ENCODE measurements at regions not wholly inside any gene's neighbourhood (a gene's known extent, or its start where the extent isn't known, plus 50 kb on each side); places are given as distances from the start of the nearest gene placed in this dataset.

- Histone ChIP-seq H3K9me3 (ENCODE audit: control insufficient read depth in 2 of 2, insufficient read depth in 1 of 2, low read depth in 1 of 2, low read length in 1 of 2) (no peaks in the 10 kb centered on the region), H3K4me3 (ENCODE audit: low read depth in 1 of 3, low read length in 3 of 3) (no peak overlapping the region), H3K27me3 (ENCODE audit: control insufficient read depth in 3 of 3, insufficient read depth in 3 of 3, low read length in 3 of 3) (no peaks in the 10 kb centered on the region), H3K27ac (ENCODE audit: low read depth in 1 of 3, low read length in 2 of 3) (no peak overlapping the region), H3K36me3 (ENCODE audit: control insufficient read depth in 3 of 3, insufficient read depth in 2 of 3, low read depth in 1 of 3, low read length in 3 of 3) (no peaks in the 10 kb centered on the region), H3K4me1 (ENCODE audit: control insufficient read depth in 3 of 3, insufficient read depth in 2 of 3, low read depth in 1 of 3, low read length in 2 of 3) (no peaks in the 10 kb centered on the region)
- 84 to 94% (median 85%) methylated on average over 1 of the region's 1 CpG for WGBS, 3 donors
- FAIRE-seq (no peak), DNase-seq (no peak)
These were observed 301.6 kb upstream of the PDE4D start for GRCh38 chr5:60195083-60195482.

DNA sequence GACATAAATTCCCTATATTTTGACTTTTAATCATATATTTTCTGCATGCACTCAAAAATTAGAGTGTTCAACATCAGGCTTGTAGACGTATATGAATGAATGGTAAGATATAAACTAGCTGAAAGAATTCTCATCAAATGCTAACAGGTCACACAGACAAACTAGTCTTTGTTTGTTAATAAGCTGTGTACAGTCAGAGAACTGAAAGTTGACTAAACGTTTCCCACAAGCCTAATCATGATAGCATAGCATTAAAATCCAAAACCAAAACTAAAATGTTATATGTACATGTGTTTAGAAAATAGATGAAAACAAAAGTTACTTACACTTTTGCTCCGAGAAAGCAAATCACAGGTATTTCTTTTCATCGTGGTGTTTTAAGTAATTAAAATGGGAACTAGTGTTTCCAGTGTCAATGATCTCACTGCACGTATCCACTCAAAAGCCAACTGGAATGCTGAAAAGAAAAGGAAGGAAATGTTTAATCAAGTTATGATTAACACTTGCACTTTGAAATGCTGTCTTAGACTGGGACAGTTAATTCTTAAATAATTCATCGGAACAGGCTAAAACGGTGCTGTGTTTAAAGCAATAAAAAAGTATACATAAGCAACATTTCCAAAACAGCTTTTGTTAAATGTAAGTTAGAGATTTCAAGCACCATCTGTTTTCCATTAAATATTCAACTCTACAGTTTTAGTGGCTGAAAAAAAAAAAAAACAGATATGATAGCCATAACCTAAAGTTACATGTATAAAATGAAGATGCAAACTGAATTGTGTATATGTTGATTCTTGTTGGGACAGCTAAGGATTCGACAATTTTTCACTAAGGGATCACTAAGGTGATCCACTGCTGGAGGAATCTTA lies 291.9 kb upstream of the PDE4D start:
- Histone ChIP-seq H3K36me3 (ENCODE audit: control insufficient read depth in 3 of 3, insufficient read depth in 2 of 3, low read depth in 1 of 3, low read length in 3 of 3) (no peaks in the 10 kb centered on the region), H3K9me3 (ENCODE audit: control insufficient read depth in 2 of 2, insufficient read depth in 1 of 2, low read depth in 1 of 2, low read length in 1 of 2) (no peaks in the 10 kb centered on the region), H3K4me1 (ENCODE audit: control insufficient read depth in 3 of 3, insufficient read depth in 2 of 3, low read depth in 1 of 3, low read length in 2 of 3) (no peaks in the 10 kb centered on the region), H3K4me3 (ENCODE audit: low read depth in 1 of 3, low read length in 3 of 3) (no peak overlapping the region), H3K27me3 (ENCODE audit: control insufficient read depth in 3 of 3, insufficient read depth in 3 of 3, low read length in 3 of 3) (no peaks in the 10 kb centered on the region), H3K27ac (ENCODE audit: low read depth in 1 of 3, low read length in 2 of 3) (no peak overlapping the region)
- no peak for FAIRE-seq
- peak in 1 of 2 donors; percentile 3 for DNase-seq
- 34 to 49% (median 43%) methylated on average over 8 of the region's 8 CpGs for WGBS, 3 donors

DNA sequence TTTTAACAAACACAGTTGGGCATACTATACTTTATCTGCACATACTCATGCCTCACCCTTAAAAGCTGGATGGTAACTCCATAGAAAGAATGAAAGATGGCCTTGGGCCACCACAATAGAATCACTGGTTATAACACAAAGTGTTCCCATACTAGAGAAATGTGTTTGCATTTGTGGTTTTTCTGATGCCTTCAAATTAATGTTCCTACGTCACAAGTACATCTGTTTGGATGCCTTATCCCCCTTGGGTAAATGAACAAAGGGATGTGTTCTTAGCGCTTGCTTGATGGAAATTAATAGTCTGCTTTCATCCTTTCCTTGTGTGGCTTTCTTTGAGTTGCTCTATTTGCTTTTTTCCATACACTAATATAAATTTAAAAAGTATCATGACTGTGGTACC lies 291.1 kb upstream of the PDE4D start:
- FAIRE-seq = no peak
- Histone ChIP-seq H3K4me3 (ENCODE audit: low read depth in 1 of 3, low read length in 3 of 3) (no peak overlapping the region), H3K4me1 (ENCODE audit: control insufficient read depth in 3 of 3, insufficient read depth in 2 of 3, low read depth in 1 of 3, low read length in 2 of 3) (no peaks in the 10 kb centered on the region), H3K27me3 (ENCODE audit: control insufficient read depth in 3 of 3, insufficient read depth in 3 of 3, low read length in 3 of 3) (no peaks in the 10 kb centered on the region), H3K9me3 (ENCODE audit: control insufficient read depth in 2 of 2, insufficient read depth in 1 of 2, low read depth in 1 of 2, low read length in 1 of 2) (no peaks in the 10 kb centered on the region), H3K27ac (ENCODE audit: low read depth in 1 of 3, low read length in 2 of 3) (no peak overlapping the region), H3K36me3 (ENCODE audit: control insufficient read depth in 3 of 3, insufficient read depth in 2 of 3, low read depth in 1 of 3, low read length in 3 of 3) (no peaks in the 10 kb centered on the region)
- 81 to 87% (median 87%) methylated on average over 2 of the region's 2 CpGs for WGBS, 3 donors
- DNase-seq = no peak

DNA sequence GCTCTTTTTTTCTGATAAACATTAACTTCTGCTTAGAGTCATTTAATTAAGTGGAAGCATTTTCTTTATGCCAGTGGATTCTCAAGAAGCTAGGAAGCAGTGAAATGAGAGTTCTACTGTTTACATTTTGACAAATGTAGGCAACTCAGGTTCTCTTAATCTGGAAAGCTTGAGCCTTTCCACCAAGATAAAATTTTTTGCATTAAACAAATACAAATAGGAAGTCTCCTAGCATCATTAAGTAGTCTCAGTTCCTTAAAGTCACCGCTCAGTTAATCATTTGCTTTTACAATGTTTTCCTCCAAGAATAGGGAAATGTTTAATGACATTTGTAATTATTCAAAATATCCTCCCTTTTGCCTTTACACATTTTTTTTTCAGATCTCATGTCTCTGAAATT lies 290.4 kb upstream of the PDE4D start:
- WGBS, 3 donors = 26 to 43% (median 41%) methylated on average over 1 of the region's 1 CpG
- H3K4me3 ChIP-seq (ENCODE audit: low read depth in 1 of 3, low read length in 3 of 3) = no peak overlapping the region
- no peaks in the 10 kb centered on the region for H3K36me3 ChIP-seq (ENCODE audit: control insufficient read depth in 3 of 3, insufficient read depth in 2 of 3, low read depth in 1 of 3, low read length in 3 of 3)
- peak; percentile 57 for FAIRE-seq
- H3K27me3 ChIP-seq (ENCODE audit: control insufficient read depth in 3 of 3, insufficient read depth in 3 of 3, low read length in 3 of 3) = no peaks in the 10 kb centered on the region
- H3K9me3 ChIP-seq (ENCODE audit: control insufficient read depth in 2 of 2, insufficient read depth in 1 of 2, low read depth in 1 of 2, low read length in 1 of 2) = no peaks in the 10 kb centered on the region
- no peak overlapping the region for H3K27ac ChIP-seq (ENCODE audit: low read depth in 1 of 3, low read length in 2 of 3)
- DNase-seq = peak; percentile 3 to 8
- no peaks in the 10 kb centered on the region for H3K4me1 ChIP-seq (ENCODE audit: control insufficient read depth in 3 of 3, insufficient read depth in 2 of 3, low read depth in 1 of 3, low read length in 2 of 3)

DNA sequence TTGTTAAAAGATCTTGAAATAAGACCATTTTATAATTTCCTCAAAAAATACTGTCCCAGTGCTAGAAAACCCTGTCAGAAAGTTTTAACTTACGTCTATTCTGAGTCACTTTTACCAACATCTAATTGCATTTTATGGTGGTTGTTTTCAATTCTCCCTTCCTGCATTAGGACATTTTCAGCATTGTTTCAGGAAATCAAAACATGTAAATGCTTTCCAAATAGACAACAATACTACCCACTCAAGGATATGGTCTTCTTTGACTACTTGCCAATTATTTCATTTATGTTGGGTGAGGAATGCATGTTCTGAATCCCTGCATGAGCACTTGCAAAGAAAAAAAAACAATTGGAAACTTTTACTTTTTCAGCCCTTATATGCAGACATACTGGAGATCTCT lies 284.6 kb upstream of the PDE4D start:
- FAIRE-seq (no peak), DNase-seq (no peak)
- Histone ChIP-seq H3K36me3 (ENCODE audit: control insufficient read depth in 3 of 3, insufficient read depth in 2 of 3, low read depth in 1 of 3, low read length in 3 of 3) (no peaks in the 10 kb centered on the region), H3K9me3 (ENCODE audit: control insufficient read depth in 2 of 2, insufficient read depth in 1 of 2, low read depth in 1 of 2, low read length in 1 of 2) (no peaks in the 10 kb centered on the region), H3K27ac (ENCODE audit: low read depth in 1 of 3, low read length in 2 of 3) (no peak overlapping the region), H3K4me1 (ENCODE audit: control insufficient read depth in 3 of 3, insufficient read depth in 2 of 3, low read depth in 1 of 3, low read length in 2 of 3) (no peaks in the 10 kb centered on the region), H3K27me3 (ENCODE audit: control insufficient read depth in 3 of 3, insufficient read depth in 3 of 3, low read length in 3 of 3) (no peaks in the 10 kb centered on the region), H3K4me3 (ENCODE audit: low read depth in 1 of 3, low read length in 3 of 3) (no peak overlapping the region)
- WGBS, 3 donors = 59 to 91% (median 61%) methylated on average over 1 of the region's 1 CpG

DNA sequence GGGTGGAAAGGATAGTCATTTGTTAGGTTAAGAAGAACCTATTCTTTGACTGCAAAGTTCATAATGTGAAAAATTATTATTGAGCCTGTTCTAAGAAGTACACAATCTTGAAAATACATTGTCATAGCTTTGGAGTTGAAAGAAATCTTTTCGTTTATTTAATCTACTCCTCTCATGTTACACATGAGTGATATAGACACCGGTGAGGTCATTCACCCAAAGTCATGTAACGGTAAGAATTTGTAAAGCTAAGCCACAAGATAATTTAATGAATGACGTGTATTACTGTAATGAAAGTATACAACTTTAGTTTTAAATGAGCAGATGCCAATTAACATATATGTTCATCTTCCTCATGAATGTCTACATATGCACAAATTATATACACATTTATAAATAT lies 284.1 kb upstream of the PDE4D start:
- Histone ChIP-seq H3K4me1 (ENCODE audit: control insufficient read depth in 3 of 3, insufficient read depth in 2 of 3, low read depth in 1 of 3, low read length in 2 of 3) (no peaks in the 10 kb centered on the region), H3K4me3 (ENCODE audit: low read depth in 1 of 3, low read length in 3 of 3) (no peak overlapping the region), H3K27ac (ENCODE audit: low read depth in 1 of 3, low read length in 2 of 3) (no peak overlapping the region), H3K27me3 (ENCODE audit: control insufficient read depth in 3 of 3, insufficient read depth in 3 of 3, low read length in 3 of 3) (no peaks in the 10 kb centered on the region), H3K36me3 (ENCODE audit: control insufficient read depth in 3 of 3, insufficient read depth in 2 of 3, low read depth in 1 of 3, low read length in 3 of 3) (no peaks in the 10 kb centered on the region), H3K9me3 (ENCODE audit: control insufficient read depth in 2 of 2, insufficient read depth in 1 of 2, low read depth in 1 of 2, low read length in 1 of 2) (no peaks in the 10 kb centered on the region)
- 71 to 84% (median 77%) methylated on average over 4 of the region's 4 CpGs for WGBS, 3 donors
- FAIRE-seq (no peak), DNase-seq (no peak)

GRCh38 chr5:60173667-60174066 lies 280.1 kb upstream of the PDE4D start:
- Histone ChIP-seq H3K9me3 (ENCODE audit: control insufficient read depth in 2 of 2, insufficient read depth in 1 of 2, low read depth in 1 of 2, low read length in 1 of 2) (no peaks in the 10 kb centered on the region), H3K27ac (ENCODE audit: low read depth in 1 of 3, low read length in 2 of 3) (no peak overlapping the region), H3K4me3 (ENCODE audit: low read depth in 1 of 3, low read length in 3 of 3) (no peak overlapping the region), H3K4me1 (ENCODE audit: control insufficient read depth in 3 of 3, insufficient read depth in 2 of 3, low read depth in 1 of 3, low read length in 2 of 3) (no peaks in the 10 kb centered on the region), H3K27me3 (ENCODE audit: control insufficient read depth in 3 of 3, insufficient read depth in 3 of 3, low read length in 3 of 3) (no peaks in the 10 kb centered on the region), H3K36me3 (ENCODE audit: control insufficient read depth in 3 of 3, insufficient read depth in 2 of 3, low read depth in 1 of 3, low read length in 3 of 3) (no peaks in the 10 kb centered on the region)
- no peak for FAIRE-seq
- no peak for DNase-seq

DNA sequence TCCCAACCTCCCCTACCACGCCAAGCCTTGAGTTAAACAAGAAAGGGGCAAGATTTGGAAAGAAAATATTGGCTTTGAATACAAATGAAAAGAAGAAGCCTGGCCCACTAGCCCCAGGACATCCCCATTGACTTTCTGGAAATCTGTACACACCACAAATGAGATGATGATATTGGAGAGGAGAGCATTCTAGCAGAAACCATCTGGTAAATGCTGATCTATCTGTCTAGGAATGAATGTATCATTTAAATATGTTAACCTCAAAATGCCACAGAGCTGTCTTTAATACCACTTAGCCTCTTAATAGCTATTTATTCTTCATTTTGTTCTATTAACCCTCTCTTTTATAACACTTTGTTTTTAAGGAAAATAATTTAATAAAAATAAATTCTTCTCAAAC lies 270.2 kb upstream of the PDE4D start:
- no peaks in the 10 kb centered on the region for H3K9me3 ChIP-seq (ENCODE audit: control insufficient read depth in 2 of 2, insufficient read depth in 1 of 2, low read depth in 1 of 2, low read length in 1 of 2)
- no peak for FAIRE-seq
- no peak for DNase-seq
- H3K27ac ChIP-seq (ENCODE audit: low read depth in 1 of 3, low read length in 2 of 3) = no peak overlapping the region
- H3K4me3 ChIP-seq (ENCODE audit: low read depth in 1 of 3, low read length in 3 of 3) = no peak overlapping the region
- H3K36me3 ChIP-seq (ENCODE audit: control insufficient read depth in 3 of 3, insufficient read depth in 2 of 3, low read depth in 1 of 3, low read length in 3 of 3) = no peaks in the 10 kb centered on the region
- no peaks in the 10 kb centered on the region for H3K27me3 ChIP-seq (ENCODE audit: control insufficient read depth in 3 of 3, insufficient read depth in 3 of 3, low read length in 3 of 3)
- no peaks in the 10 kb centered on the region for H3K4me1 ChIP-seq (ENCODE audit: control insufficient read depth in 3 of 3, insufficient read depth in 2 of 3, low read depth in 1 of 3, low read length in 2 of 3)
- 78 to 97% (median 93%) methylated on average over 1 of the region's 1 CpG for WGBS, 3 donors

GRCh38 chr5:60162441-60162840 lies 268.9 kb upstream of the PDE4D start:
- Histone ChIP-seq H3K36me3 (ENCODE audit: control insufficient read depth in 3 of 3, insufficient read depth in 2 of 3, low read depth in 1 of 3, low read length in 3 of 3) (no peaks in the 10 kb centered on the region), H3K27me3 (ENCODE audit: control insufficient read depth in 3 of 3, insufficient read depth in 3 of 3, low read length in 3 of 3) (no peaks in the 10 kb centered on the region), H3K4me1 (ENCODE audit: control insufficient read depth in 3 of 3, insufficient read depth in 2 of 3, low read depth in 1 of 3, low read length in 2 of 3) (no peaks in the 10 kb centered on the region), H3K4me3 (ENCODE audit: low read depth in 1 of 3, low read length in 3 of 3) (no peak overlapping the region), H3K27ac (ENCODE audit: low read depth in 1 of 3, low read length in 2 of 3) (no peak overlapping the region), H3K9me3 (ENCODE audit: control insufficient read depth in 2 of 2, insufficient read depth in 1 of 2, low read depth in 1 of 2, low read length in 1 of 2) (no peaks in the 10 kb centered on the region)
- 65 to 89% (median 81%) methylated on average over 1 of the region's 1 CpG for WGBS, 3 donors
- DNase-seq (no peak), FAIRE-seq (no peak)

Measured in small intestine (tissue), 7 donors.